ENCODE measurements at regions not wholly inside any gene's neighbourhood (a gene's known extent, or its start where the extent isn't known, plus 50 kb on each side); places are given as distances from the start of the nearest gene placed in this dataset.
A peak's percentile ranks its signal among the peaks of the same experiment; 100 is the strongest.

GRCh38 chr18:56515522-56515921, 122.9 kb downstream of the TXNL1 start:
- Histone ChIP-seq H3K4me1 (replicated peaks in 1 of 2; ENCODE audit: control insufficient read depth in 2 of 2, insufficient read depth in 2 of 2, low read length in 2 of 2) (no peaks in the 10 kb centered on the region), H3K27me3 (ENCODE audit: control insufficient read depth in 2 of 2, insufficient read depth in 2 of 2, low read length in 2 of 2) (peaks cover 0 to 3% of the 10 kb centered on the region in 2 experiments; a peak in 1 of 5 replicates), H2AFZ (ENCODE audit: low read depth, low read length) (no peak overlapping the region), H4K20me1 (replicated peaks; ENCODE audit: control insufficient read depth, insufficient read depth, low read length) (no peaks in the 10 kb centered on the region), H3K27ac (ENCODE audit: extremely low read depth, low read depth, low read length) (no peak overlapping the region), H3K9me1 (ENCODE audit: control insufficient read depth, insufficient read depth, low read length) (no peaks in the 10 kb centered on the region), H3K4me2 (ENCODE audit: insufficient read depth, low read length) (no peak overlapping the region), H3K79me2 (ENCODE audit: control insufficient read depth, insufficient read depth, low read length) (no peaks in the 10 kb centered on the region), H3K36me3 (ENCODE audit: control insufficient read depth, insufficient read depth, low read length) (no peaks in the 10 kb centered on the region), H3K9ac (ENCODE audit: insufficient read depth in 1 of 2, low read depth in 2 of 2, low read length in 2 of 2) (no peak overlapping the region), H3K9me3 (replicated peaks; ENCODE audit: control insufficient read depth, insufficient read depth, low read depth, low read length) (no peaks in the 10 kb centered on the region), H3K4me3 (no peak overlapping the region)
- DNase-seq (ENCODE audit: extremely low read depth in 1 of 4, low spot score in 3 of 4) (no peak), ATAC-seq (no peak), FAIRE-seq (no peak)
- CTCF ChIA-PET (ENCODE audit: low intra/inter-chr PET ratio): no interaction called here
- TF ChIP-seq TAF15 (IDR thresholded peaks at IDR 0.05; ENCODE audit: low read depth, low read length) (no peak), PML (IDR thresholded peaks at IDR 0.05; ENCODE audit: low read length) (no peak), SMARCB1 (IDR thresholded peaks at IDR 0.05; ENCODE audit: insufficient read length, low read depth) (no peak), IRF9 (tag; IDR thresholded peaks at IDR 0.05) (no peak), GATAD2B (IDR thresholded peaks at IDR 0.05; ENCODE audit: borderline replicate concordance) (no peak), ATF3 (IDR thresholded peaks at IDR 0.05) (0 out of 2 replicates have a peak, but pooled peaks have one; percentile 33), ATF3 (CRISPR knock-in tag; conservative IDR thresholded peaks at IDR 0.05) (no peak), CEBPG (CRISPR knock-in tag; IDR thresholded peaks at IDR 0.05) (no peak), CEBPG (tag; conservative IDR thresholded peaks at IDR 0.05 in 1 of 2, IDR thresholded peaks at IDR 0.05 in 1 of 2) (peak in 1 of 2 experiments; percentile 36; a peak in 3 of 4 replicates), SAFB (IDR thresholded peaks at IDR 0.05; ENCODE audit: borderline replicate concordance, low read depth, low read length) (no peak), BDP1 (IDR thresholded peaks at IDR 0.05; ENCODE audit: insufficient read depth, insufficient read length) (no peak), CHD4 (IDR thresholded peaks at IDR 0.05; ENCODE audit: insufficient read depth, insufficient replicate concordance, low read depth, low read length, poor library complexity, severe bottlenecking) (no peak)
- intact Hi-C loops (cut with micrococcal nuclease): no loop called here
- in situ Hi-C loops (cut with MboI): no loop called here
- 3% methylated on average over 3 of the region's 3 CpGs for WGBS (ENCODE audit: insufficient coverage, low coverage, missing lambda C conversion rate)
- no TSS peak for BruUV-seq (replicated peaks)
- POLR2A ChIA-PET: interaction anchor here (1.2 kb wide), 1 partner anchor 24 kb away, joined by 4 read pairs; no protein-coding TSS in a partner anchor
